AG08395 (cell line): ENCODE measurements at regions not wholly inside any gene's neighbourhood (a gene's known extent, or its start where the extent isn't known, plus 50 kb on each side); places are given as distances from the start of the nearest gene placed in this dataset.

Experiments used
- DNase-seq: peaks from one replicate; pipeline ENCODE4 v3.0.0; 2012; ENCODE audit warnings: mixed read lengths, low spot score

DNA sequence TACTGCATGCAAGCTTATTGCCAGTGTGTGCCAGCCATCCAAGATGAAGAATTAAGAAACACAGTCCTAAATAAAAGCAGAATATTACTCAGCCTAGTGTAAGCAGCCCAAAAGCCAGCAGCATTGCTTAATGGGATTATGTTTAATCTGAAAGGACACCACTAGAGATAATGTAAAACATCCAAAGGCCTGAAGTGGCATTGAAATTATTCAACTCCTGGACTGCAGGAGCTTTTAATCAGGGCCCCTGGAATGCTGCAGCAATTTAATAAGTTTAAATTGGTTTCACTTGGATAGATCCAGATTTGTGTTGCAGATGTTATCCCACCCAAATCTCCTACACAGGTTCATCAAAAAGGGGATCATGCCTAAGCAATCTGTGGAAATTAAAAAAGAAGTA is 193.0 kb downstream of the C12orf50 start:
- no peak for DNase-seq

- DNase-seq = no peak
These were observed 200.7 kb downstream of the C12orf50 start for GRCh38 chr12:87828382-87828973.

GRCh38 chr12:87827638-87828264 is 201.4 kb downstream of the C12orf50 start:
- no peak for DNase-seq

DNA sequence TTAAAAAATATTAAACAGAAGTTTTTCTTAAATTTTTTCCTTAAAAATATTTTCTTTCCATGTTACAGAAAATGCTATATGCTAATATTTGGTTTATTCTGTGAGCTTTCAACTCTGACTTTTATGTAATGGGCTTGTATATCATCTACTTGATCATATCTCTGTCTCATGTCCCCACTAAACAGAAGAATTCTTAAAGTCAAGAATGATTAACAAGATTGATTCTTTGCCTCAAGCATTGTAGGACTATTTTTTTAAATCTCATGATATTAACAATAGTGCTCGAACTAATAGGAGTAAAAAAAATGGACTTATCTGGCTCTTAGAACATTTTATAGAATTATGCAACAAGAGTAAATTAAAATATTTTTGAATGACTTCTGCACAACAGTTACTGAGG is 206.3 kb downstream of the C12orf50 start:
- no peak for DNase-seq

- no peak for DNase-seq
These were observed 208.5 kb downstream of the C12orf50 start for GRCh38 chr12:87820524-87821202.

DNA sequence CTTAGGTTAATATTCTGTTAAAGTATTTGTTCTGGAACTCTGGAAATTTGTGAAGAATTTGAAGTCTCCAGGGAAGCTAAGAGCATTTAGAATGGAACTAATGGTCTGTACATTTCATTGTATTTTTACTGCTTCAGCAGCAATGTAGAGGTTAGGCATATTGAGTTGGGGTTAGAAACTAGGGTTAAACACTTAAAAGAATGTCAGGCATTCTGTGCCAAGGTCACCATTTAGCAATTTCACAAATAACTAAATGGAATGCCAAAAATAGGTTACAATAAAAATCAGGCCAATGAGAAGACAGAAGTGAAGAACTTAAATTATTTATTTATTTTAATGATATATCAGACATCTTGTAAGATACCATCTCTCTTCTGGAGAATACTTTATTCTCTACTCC is 210.8 kb downstream of the C12orf50 start:
- no peak for DNase-seq

- DNase-seq = no peak
These were observed 213.2 kb downstream of the C12orf50 start for GRCh38 chr12:87815771-87816585.

DNA sequence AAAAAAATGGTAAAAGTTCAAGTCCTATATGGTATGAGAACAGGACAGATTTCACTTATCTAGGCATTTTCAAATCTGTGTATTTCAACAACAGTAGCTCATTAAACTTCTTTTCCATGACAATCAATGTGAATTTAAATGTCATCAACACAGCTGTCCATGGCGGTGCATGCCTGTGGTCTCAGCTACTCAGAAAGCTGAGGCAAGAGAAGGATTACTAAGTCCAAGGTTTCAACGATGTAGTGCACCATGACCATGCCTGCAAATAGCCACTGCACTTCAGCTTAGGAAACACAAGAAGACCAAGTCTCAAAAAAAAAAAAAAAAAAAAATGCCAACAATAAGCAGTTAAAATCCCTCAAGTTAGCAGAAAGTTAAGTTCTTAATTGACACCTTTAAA is 214.6 kb downstream of the C12orf50 start:
- DNase-seq = no peak

DNA sequence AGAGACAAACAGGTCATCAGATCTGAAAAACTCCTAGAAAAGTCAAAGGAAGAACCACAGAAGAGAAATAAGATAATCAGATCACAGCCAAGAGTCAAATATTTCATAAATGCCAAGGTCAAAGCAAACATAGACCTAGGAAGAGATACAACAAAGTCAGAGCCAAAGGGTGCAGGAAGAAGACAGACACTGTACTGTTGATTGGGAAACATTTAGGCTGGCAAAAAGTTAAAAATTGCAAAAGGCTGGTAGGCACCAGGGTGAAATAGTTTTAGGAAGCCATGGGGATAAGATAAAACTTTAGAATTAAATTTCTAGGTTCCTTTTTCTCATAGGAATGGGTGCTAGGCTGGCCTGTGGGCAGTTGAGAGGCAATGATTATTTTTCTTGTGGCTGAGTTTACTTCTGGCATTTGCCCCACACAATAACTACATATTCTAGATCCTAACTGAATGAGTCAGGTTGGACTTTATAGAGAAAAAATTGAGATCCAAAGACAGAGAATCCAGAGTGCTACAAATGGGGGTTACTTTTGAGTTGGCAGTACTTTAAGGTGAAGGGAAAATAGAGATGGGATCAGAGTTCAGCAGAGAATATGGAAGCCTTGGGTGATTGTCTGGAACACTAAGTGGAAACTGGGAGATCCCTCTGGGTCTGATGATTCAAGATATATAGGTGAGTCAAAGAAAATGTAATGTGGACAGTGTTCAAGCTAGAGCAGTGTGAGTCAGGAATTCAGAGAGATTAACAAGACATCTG is 215.5 kb downstream of the C12orf50 start:
- DNase-seq = no peak

GRCh38 chr12:87812681-87813080 is 216.5 kb downstream of the C12orf50 start:
- no peak for DNase-seq

DNA sequence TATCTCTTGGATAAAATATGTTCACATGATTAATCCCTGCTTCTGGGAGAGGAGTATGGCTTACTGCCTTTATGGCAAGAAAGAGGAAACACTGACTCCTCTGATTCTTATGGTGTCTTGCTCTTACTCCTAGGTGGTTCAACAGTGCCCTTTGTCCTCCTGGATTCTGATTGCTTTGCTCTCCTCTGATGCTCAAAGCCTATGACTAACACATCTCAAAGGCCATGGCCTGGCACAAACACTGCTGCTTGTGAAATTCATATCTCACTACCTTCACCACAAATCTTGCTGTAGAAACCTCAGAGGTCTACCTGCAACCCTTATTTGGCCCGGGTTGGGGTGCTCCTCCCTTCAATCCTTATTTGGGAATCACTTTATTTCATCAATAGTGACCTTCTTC is 217.2 kb downstream of the C12orf50 start:
- no peak for DNase-seq

GRCh38 chr12:87809916-87810315 is 219.3 kb downstream of the C12orf50 start:
- no peak for DNase-seq

GRCh38 chr12:87807086-87807485 is 222.1 kb downstream of the C12orf50 start:
- DNase-seq = no peak

DNA sequence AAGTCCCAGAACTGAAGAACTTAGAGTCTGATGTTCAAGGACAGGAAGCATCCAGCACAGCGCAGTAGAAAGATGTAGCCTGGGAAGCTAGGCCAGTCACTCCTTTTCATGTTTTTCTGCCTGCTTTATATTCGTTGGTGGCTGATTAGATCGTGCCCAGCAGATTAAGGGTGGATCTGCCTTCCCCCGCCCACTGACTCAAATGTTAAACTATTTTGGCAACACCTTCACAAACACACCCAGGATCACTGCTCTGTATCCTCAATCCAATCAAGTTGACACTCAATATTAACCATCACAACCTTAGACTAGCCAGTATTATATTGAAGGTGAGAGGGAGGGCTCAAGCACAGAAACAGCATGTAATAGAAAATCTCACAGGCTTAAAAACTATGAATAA is 222.9 kb downstream of the C12orf50 start:
- no peak for DNase-seq

DNA sequence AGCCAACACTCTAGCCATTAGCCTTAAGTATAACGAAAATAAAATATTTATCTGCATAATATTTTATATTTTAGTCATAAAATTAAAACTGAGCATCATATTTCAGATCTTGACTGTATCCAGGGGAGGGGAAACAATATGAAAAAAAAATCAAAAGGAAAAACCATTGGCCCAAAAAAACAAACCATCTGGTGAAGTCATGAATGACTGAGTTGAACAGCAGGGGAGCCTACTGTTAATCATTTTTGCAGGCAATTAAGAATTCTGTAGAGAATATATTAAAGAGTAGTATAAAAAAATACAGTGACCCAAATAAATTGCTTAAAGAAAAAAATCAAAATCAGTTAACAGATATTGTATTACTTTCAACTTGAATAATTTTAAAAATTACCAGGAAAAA is 224.8 kb downstream of the C12orf50 start:
- DNase-seq = no peak

- no peak for DNase-seq
These were observed 226.5 kb downstream of the C12orf50 start for GRCh38 chr12:87802721-87803011.

DNA sequence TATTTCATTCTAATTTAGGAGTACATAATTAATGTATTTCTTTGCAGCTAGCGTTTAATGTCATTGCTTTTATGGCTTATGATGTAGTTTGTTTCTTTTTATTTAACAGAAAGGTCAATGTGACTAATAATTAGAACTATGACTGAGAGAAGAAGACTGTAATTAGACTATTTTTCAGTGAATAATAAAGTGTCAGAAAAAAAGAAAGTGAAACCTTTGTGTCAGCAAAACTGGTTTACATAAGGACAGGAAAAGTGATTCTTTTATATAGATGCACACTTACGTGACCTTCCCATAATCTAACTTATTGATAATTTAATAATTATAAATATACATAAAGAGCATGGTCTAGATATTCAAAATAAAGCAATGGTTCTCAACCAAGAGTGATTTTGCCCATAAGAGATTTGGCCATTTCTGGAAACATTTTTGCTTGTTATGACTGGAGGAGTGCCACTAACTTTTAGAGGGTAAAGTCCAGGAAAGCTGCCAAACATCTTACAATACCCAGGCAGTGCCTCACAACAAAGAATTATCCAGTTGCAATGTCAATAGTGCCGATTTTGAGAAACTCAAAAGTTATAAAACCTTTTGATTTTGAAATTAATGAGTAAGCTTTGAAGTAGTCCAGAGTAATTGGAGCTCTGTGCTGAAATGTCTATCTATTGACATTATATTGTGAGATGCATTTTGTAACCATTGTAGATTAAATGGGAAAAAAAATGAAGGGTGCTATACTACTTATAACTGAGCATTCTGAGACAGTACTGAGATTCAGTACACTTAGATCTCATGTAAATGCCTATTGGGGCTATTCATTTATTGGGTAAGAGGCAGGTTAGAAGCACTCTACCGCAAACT is 227.1 kb downstream of the C12orf50 start:
- DNase-seq = no peak

GRCh38 chr12:87796961-87797516 is 232.2 kb downstream of the C12orf50 start:
- no peak for DNase-seq

GRCh38 chr12:87795555-87795954 is 233.6 kb downstream of the C12orf50 start:
- DNase-seq = no peak

- DNase-seq = no peak
These were observed 234.3 kb downstream of the C12orf50 start for GRCh38 chr12:87794854-87795253.

GRCh38 chr12:87793131-87793530 is 236.1 kb downstream of the C12orf50 start:
- no peak for DNase-seq
